ENCODE measurements at regions not wholly inside any gene's neighbourhood (a gene's known extent, or its start where the extent isn't known, plus 50 kb on each side); places are given as distances from the start of the nearest gene placed in this dataset.
"Not testable (repeated sequence)": the region's sequence is repeated elsewhere in the genome, so short reads cannot be mapped to it uniquely, and the experiment has no call there.

- DNase-seq: peak; percentile 63
Observed at GRCh38 chr2:237196866-237197618, 111.4 kb downstream of the COPS8 start.

GRCh38 chr2:237198164-237198855, 112.6 kb downstream of the COPS8 start:
- DNase-seq: peak; percentile 79

GRCh38 chr2:237199082-237199481, 113.4 kb downstream of the COPS8 start:
- peak; percentile 51 for DNase-seq

- DNase-seq: no peak
Observed at GRCh38 chr2:237199577-237199976, 113.9 kb downstream of the COPS8 start.

- no peak for DNase-seq
Observed at GRCh38 chr2:237200462-237200861, 114.8 kb downstream of the COPS8 start.

- DNase-seq: peak; percentile 88
Observed at GRCh38 chr2:237201461-237202287, 116.0 kb downstream of the COPS8 start.

- DNase-seq: no peak
Observed at GRCh38 chr2:237202288-237203030, 116.8 kb downstream of the COPS8 start.

- DNase-seq: peak; percentile 69
Observed at GRCh38 chr2:237205043-237205541, 119.4 kb downstream of the COPS8 start.

- peak; percentile 65 for DNase-seq
Observed at GRCh38 chr2:237205561-237205971, 119.9 kb downstream of the COPS8 start.

GRCh38 chr2:237207646-237208045, 122.0 kb downstream of the COPS8 start:
- DNase-seq: peak; percentile 58

- DNase-seq: peak; percentile 100
Observed at GRCh38 chr2:237208373-237209260, 122.9 kb downstream of the COPS8 start.

GRCh38 chr2:237209885-237210284, 124.2 kb downstream of the COPS8 start:
- peak; percentile 53 for DNase-seq

- no peak for DNase-seq
Observed at GRCh38 chr2:237210297-237210696, 124.6 kb downstream of the COPS8 start.

- DNase-seq: no peak
Observed at GRCh38 chr2:237210763-237211162, 125.1 kb downstream of the COPS8 start.

GRCh38 chr2:237212356-237213279, 126.9 kb downstream of the COPS8 start:
- DNase-seq: not testable (repeated sequence)

GRCh38 chr2:237213315-237214022, 127.8 kb downstream of the COPS8 start:
- DNase-seq: peak; percentile 90

- peak; percentile 51 for DNase-seq
Observed at GRCh38 chr2:237214030-237214675, 128.5 kb downstream of the COPS8 start.

- no peak for DNase-seq
Observed at GRCh38 chr2:237214963-237215362, 129.3 kb downstream of the COPS8 start.

Measured in fibroblast of upper back skin (primary cell).